Osteoblast (primary cell): ENCODE measurements at regions not wholly inside any gene's neighbourhood (a gene's known extent, or its start where the extent isn't known, plus 50 kb on each side); places are given as distances from the start of the nearest gene placed in this dataset.

Source experiments
- DNase-seq: peaks from one replicate; pipeline ENCODE4 v3.0.0; 2011; ENCODE audit warnings: low spot score, mixed read lengths; ENCODE audit not compliant: insufficient read length; ENCODE audit errors: missing footprints
- H2AFZ ChIP-seq: 2 replicates; pipeline ENCODE4 v1.6.0; 2011; ENCODE audit warnings: mild to moderate bottlenecking, low read length
- H3K27ac ChIP-seq: 2 replicates; pipeline ENCODE4 v1.5.1; 2011; ENCODE audit warnings: mild to moderate bottlenecking, low read depth, low read length, moderate library complexity
- H3K27me3 ChIP-seq: 2 replicates; pipeline ENCODE4 v1.6.0; 2012; ENCODE audit warnings: mild to moderate bottlenecking, control low read depth, inconsistent platforms, low read length, moderate library complexity; ENCODE audit not compliant: insufficient read depth
- H3K36me3 ChIP-seq: 2 replicates; pipeline ENCODE4 v1.5.1; 2011; ENCODE audit warnings: mild to moderate bottlenecking, low read length, control low read depth, moderate library complexity; ENCODE audit not compliant: insufficient read depth
- H3K4me1 ChIP-seq: 2 replicates; pipeline ENCODE4 v1.5.1; 2011; ENCODE audit warnings: mild to moderate bottlenecking, low read length, control low read depth, moderate library complexity; ENCODE audit not compliant: insufficient read depth
- H3K4me2 ChIP-seq: 2 replicates; pipeline ENCODE4 v1.6.0; 2011; ENCODE audit warnings: mild to moderate bottlenecking, low read length; ENCODE audit not compliant: insufficient read depth
- H3K4me3 ChIP-seq: fragments of 200-600 bp; sonication (generic); 3 replicates; pipeline ENCODE4 v1.5.1; 2012; ENCODE audit warnings: mild to moderate bottlenecking, low read length, inconsistent platforms; ENCODE audit not compliant: insufficient read depth
- H3K79me2 ChIP-seq: 2 replicates; pipeline ENCODE4 v1.6.0; 2012; ENCODE audit warnings: mild to moderate bottlenecking, low read length, control low read depth, inconsistent platforms; ENCODE audit not compliant: insufficient read depth
- H3K9me3 ChIP-seq: 2 replicates; pipeline ENCODE4 v1.5.1; 2011; ENCODE audit warnings: low read depth, low read length, control low read depth
- H4K20me1 ChIP-seq: 2 replicates; pipeline ENCODE4 v1.6.0; 2012; ENCODE audit warnings: mild to moderate bottlenecking, low read length, control low read depth; ENCODE audit not compliant: insufficient read depth
- TF ChIP-seq, protein P1 (sequence below): IDR thresholded peaks from 2 replicates; pipeline ENCODE4 v1.5.1; 2011; ENCODE audit warnings: mild to moderate bottlenecking, low read depth, low read length, moderate library complexity; ENCODE audit errors: extremely low read depth

DNA sequence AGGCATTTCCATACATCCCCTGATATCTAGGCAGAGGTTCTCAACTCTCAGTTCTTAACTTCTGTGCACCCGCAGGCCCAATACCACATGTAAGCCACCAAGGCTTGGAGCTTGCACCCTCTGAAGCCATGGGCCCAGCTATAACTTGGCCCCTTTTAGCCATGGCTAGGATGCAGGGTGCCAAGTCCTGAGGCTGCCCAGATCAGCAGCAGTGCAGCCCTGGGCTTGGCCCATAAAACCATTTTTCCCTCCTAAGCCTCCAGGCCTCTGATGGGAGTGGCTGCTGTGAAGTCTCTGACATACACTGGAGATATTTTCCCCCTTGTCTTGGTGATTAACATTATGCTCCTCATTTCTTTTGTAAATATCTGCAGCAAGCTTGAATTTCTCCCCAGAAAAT, 110.3 kb upstream of the CNTN1 start:
- H3K9me3 ChIP-seq: no peaks in the 10 kb centered on the region
- TF ChIP-seq, protein P1, sequence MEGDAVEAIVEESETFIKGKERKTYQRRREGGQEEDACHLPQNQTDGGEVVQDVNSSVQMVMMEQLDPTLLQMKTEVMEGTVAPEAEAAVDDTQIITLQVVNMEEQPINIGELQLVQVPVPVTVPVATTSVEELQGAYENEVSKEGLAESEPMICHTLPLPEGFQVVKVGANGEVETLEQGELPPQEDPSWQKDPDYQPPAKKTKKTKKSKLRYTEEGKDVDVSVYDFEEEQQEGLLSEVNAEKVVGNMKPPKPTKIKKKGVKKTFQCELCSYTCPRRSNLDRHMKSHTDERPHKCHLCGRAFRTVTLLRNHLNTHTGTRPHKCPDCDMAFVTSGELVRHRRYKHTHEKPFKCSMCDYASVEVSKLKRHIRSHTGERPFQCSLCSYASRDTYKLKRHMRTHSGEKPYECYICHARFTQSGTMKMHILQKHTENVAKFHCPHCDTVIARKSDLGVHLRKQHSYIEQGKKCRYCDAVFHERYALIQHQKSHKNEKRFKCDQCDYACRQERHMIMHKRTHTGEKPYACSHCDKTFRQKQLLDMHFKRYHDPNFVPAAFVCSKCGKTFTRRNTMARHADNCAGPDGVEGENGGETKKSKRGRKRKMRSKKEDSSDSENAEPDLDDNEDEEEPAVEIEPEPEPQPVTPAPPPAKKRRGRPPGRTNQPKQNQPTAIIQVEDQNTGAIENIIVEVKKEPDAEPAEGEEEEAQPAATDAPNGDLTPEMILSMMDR: no peak
- H3K79me2 ChIP-seq: no peaks in the 10 kb centered on the region
- H3K36me3 ChIP-seq: no peaks in the 10 kb centered on the region
- DNase-seq: peak; percentile 3
- no peaks in the 10 kb centered on the region for H4K20me1 ChIP-seq
- no peak overlapping the region for H3K27ac ChIP-seq
- no peaks in the 10 kb centered on the region for H3K4me1 ChIP-seq
- no peak overlapping the region for H3K4me2 ChIP-seq
- H3K4me3 ChIP-seq: no peak overlapping the region
- H3K27me3 ChIP-seq: no peaks in the 10 kb centered on the region
- no peak overlapping the region for H2AFZ ChIP-seq

- no peak overlapping the region for H2AFZ ChIP-seq
- TF ChIP-seq, protein P1: no peak
- H3K4me2 ChIP-seq: no peak overlapping the region
- H3K4me1 ChIP-seq: no peaks in the 10 kb centered on the region
- H3K27ac ChIP-seq: no peak overlapping the region
- H3K36me3 ChIP-seq: no peaks in the 10 kb centered on the region
- H3K4me3 ChIP-seq: no peak overlapping the region
- no peaks in the 10 kb centered on the region for H3K27me3 ChIP-seq
- DNase-seq: no peak
- no peaks in the 10 kb centered on the region for H4K20me1 ChIP-seq
- H3K79me2 ChIP-seq: no peaks in the 10 kb centered on the region
- H3K9me3 ChIP-seq: no peaks in the 10 kb centered on the region
Measured at GRCh38 chr12:40583743-40584142, 108.5 kb upstream of the CNTN1 start.

DNA sequence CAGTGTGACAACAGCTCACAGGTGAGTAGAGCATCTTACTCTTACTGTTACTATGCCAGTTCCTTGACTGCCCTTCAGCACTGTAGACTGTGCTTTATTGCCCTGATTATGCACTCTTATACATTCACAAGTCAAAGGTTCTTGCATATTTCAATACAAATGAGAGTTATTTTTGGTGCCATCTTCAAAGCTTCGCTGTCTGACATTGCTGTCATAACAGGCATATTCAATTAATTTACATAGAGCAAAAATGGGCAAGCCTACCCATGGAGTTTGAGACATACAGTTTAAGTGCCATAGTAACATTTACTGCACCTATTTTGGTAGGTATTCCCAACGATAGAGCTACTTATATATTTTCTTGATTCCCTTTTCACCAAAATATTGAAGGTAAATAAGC, 107.5 kb upstream of the CNTN1 start:
- Histone ChIP-seq H3K4me3 (no peak overlapping the region), H3K4me1 (no peaks in the 10 kb centered on the region), H3K4me2 (no peak overlapping the region), H3K27ac (no peak overlapping the region), H2AFZ (no peak overlapping the region), H3K36me3 (no peaks in the 10 kb centered on the region), H3K79me2 (no peaks in the 10 kb centered on the region), H3K27me3 (no peaks in the 10 kb centered on the region), H3K9me3 (no peaks in the 10 kb centered on the region), H4K20me1 (no peaks in the 10 kb centered on the region)
- DNase-seq: no peak
- TF ChIP-seq, protein P1: no peak

- H3K4me2 ChIP-seq: no peak overlapping the region
- H4K20me1 ChIP-seq: no peaks in the 10 kb centered on the region
- no peak overlapping the region for H3K27ac ChIP-seq
- no peaks in the 10 kb centered on the region for H3K36me3 ChIP-seq
- no peak overlapping the region for H2AFZ ChIP-seq
- DNase-seq: no peak
- TF ChIP-seq, protein P1: no peak
- no peaks in the 10 kb centered on the region for H3K27me3 ChIP-seq
- no peak overlapping the region for H3K4me3 ChIP-seq
- H3K79me2 ChIP-seq: no peaks in the 10 kb centered on the region
- no peaks in the 10 kb centered on the region for H3K4me1 ChIP-seq
- H3K9me3 ChIP-seq: no peaks in the 10 kb centered on the region
Measured at GRCh38 chr12:40586823-40587222, 105.4 kb upstream of the CNTN1 start.
